HG02798 (cell line): ENCODE measurements at regions not wholly inside any gene's neighbourhood (a gene's known extent, or its start where the extent isn't known, plus 50 kb on each side); places are given as distances from the start of the nearest gene placed in this dataset.

Source experiments
- ATAC-seq: cut with Tn5 transposase; IDR thresholded peaks from one replicate; pipeline ENCODE4 v1.9.1; 2021; ENCODE audit warnings: mild to moderate bottlenecking; ENCODE audit not compliant: unreplicated experiment, poor library complexity

- ATAC-seq: no peak
These were observed 649.4 kb downstream of the BCL11A start for GRCh38 chr2:59903994-59904544.

DNA sequence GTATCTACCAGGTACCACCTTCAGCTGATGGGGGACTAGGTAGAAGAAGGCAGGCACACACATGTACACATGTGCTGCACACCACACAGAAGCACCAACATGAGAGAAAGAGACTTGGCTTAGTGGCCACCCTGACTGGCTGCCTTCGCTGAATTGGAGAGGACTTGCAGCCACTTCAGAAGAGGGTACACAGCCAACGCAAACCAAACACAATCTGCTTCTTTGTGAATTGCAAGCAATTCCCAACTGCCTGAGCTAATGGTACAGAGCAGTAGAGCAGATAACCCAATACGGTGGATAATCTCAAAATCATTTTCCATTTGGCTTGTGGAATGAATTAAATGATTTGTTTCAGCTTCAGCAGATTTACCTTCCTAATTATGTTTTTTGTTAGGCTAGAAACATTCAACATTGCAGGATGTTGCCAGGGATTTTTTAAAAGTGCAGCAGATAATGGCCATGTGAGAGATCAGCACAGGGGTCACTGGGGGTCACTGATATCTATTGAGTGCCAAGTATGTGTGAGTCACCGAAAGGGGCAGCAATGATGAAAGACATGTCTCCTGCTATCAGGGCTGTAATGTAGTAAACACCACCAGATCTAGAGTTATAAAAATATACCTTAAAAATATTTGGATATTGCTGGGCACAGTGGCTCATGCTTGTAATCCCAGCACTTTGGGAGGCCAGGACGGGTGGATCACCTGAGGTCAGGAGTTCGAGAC is 652.6 kb downstream of the BCL11A start:
- ATAC-seq: no peak

DNA sequence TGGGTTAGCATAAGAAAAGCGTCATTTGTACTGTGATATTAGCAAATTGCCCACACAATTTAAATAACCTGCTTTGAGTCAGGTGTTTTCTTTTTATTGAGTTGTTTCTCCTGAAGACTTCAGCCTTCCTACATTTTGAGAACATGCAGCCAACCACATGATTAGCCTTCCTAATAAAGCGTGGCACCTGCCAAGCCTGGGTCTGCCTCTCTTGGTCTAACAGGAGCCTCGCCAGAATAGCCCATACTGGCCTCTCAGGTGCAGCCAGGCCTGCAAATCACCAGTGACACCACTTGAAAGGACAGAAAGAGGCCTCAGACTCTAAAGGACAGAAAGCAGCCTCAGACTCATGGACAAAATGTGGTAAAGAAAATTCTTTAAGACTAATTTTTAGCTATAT is 653.8 kb downstream of the BCL11A start:
- ATAC-seq: no peak

- no peak for ATAC-seq
These were observed 656.8 kb downstream of the BCL11A start for GRCh38 chr2:59896499-59897245.

GRCh38 chr2:59893612-59894011 is 659.8 kb downstream of the BCL11A start:
- no peak for ATAC-seq

DNA sequence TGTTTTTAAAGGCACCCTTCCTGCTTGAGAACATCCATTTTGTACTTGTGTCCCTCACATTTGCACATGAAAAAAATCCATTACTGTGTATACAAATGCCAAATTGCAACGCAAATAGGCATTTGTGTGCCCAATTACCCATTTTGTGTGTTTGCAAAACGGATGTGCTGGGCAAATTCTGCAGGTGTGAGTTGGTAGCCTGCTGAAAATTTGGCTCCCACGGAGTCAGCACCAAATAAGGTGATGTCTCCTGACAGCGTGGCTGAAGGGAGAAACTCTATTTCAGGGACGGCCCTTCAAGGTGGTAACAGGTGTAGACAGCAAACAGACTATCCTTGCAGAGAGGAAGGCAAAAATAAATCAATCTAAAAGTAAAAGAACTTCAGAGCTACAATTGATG is 661.1 kb downstream of the BCL11A start:
- no peak for ATAC-seq

DNA sequence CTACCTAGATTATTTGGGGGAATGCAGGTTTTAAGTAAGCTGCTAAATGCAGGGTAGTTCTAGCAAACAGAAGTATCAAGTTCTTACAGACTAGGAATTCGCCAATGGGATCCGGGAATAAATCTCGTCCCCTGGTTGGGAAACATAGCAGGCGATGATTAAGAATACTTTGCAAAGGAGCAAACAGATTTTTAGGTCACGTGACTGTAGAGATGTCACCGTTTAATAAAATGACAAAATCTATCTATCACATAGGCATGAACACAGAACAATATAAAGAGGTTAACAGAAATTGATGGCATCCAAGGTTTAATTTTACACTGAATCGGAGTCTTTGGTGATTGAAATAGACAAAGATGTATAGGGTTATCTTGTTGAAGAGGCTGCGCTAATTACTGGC is 664.1 kb downstream of the BCL11A start:
- no peak for ATAC-seq

DNA sequence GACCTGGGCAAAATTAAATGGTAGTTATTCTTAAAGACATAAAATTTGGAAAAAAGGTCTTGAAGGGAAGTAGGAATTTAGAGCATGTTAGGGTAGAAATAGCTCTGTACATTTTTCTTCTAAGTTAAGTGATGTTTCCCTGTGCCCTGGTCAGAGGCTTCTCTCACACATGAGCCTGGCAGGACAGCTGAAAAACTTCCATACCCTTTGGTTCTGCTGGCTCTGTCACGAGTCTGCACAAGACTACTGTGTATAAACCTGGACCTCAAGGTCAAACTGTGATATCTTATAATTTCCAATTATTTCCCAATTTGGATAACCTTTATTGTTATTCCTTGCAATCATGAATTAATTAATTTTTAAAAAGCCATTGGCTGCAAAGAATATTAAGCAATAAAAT is 664.7 kb downstream of the BCL11A start:
- no peak for ATAC-seq

GRCh38 chr2:59888015-59888414 is 665.4 kb downstream of the BCL11A start:
- peak; percentile 82 for ATAC-seq

DNA sequence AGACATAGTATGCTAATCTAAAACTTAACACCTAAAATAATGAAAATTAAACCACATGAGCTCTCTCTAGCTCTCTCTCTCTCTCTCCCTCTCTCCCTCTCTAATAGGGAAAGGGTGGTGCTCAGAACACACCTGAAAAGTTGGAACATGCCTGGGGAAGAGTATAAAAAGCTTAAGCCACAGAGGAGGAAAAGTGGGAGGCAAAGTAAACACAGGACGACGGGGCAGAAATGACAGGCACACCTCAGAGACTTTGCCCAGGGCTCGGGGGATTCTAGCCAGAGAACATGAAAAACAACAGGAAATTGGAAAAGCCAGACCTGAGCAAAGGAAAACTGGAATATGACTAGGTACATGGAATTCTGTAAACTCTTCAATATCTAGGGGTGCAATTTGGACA is 666.1 kb downstream of the BCL11A start:
- ATAC-seq: no peak

DNA sequence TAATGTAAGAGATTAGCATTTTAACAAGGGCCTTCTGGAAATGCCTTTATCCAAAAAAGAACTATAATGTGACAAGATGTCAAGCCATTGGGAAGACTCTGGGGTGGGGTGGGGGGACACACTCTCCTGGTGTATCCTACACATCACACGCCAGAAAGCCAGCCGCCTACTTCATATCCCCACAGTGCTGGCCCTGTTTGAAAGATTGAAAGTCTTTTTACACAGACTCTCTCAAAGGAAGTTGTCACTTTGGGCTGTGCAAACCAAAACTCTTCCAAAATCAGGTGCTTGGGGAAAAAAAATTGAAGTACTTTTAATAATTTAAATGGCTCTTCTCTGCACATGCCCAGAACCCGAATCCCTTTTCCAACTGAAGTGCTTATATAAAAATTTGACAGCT is 666.7 kb downstream of the BCL11A start:
- ATAC-seq: no peak

- no peak for ATAC-seq
These were observed 667.9 kb downstream of the BCL11A start for GRCh38 chr2:59885541-59885940.

DNA sequence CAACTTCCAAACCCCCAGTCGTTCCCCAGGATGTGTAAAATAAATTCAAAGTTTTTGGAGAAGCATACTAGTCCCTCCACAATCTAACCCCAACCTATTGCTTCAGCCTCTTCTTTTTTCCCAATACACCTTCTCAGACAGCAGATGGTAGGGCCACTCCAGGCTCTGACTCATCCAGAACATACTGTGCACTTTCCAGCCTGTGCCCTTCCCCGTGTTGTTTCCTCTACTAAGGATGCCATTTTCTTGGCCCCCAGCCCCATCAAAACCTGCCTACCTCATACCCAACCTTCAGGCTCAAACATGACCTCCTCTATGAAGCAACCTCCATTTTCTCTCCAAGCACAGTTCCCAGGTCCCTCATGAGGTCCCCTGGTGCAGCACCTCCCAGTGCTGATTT is 669.3 kb downstream of the BCL11A start:
- ATAC-seq: no peak

- ATAC-seq: no peak
These were observed 670.6 kb downstream of the BCL11A start for GRCh38 chr2:59882822-59883221.

GRCh38 chr2:59882279-59882678 is 671.2 kb downstream of the BCL11A start:
- no peak for ATAC-seq

DNA sequence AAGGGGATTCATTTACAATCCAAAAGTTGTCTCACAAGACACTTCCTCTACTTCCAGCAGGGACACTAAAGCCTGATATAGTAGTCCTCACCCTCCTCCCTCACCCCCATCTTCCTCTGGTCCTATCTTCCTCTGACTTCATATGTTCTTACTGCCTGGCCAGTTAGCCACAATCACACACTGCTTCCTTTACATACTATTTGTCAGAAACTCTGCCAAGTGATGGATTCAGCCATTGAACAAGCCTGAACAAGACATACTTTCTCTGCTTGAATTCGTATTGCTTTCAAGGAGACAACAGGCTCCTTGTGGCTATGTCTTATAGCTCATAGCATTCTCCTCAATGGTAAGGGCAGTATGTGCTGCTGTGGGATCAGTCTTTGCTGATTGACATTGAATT is 672.2 kb downstream of the BCL11A start:
- no peak for ATAC-seq

DNA sequence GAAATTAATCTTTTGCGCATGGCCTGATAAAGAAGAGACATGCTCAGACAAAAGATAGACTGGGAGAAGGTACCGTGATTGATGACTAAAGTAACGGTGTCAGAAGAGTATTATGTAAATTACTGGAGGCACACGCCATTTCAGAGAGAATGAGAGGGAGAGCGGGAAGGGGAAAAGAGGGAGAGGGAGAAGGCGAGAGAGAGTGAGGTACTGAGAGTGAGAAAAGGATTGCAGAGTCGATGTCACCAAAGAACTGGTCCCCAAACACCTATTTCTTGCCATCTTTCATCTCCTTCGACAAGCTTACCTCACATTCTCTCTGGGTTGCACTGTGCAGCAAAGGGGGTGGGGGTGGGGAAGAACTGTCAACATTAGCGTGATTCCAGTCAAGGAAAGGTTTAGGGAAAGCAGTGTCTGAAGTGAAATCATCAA is 673.7 kb downstream of the BCL11A start:
- no peak for ATAC-seq

DNA sequence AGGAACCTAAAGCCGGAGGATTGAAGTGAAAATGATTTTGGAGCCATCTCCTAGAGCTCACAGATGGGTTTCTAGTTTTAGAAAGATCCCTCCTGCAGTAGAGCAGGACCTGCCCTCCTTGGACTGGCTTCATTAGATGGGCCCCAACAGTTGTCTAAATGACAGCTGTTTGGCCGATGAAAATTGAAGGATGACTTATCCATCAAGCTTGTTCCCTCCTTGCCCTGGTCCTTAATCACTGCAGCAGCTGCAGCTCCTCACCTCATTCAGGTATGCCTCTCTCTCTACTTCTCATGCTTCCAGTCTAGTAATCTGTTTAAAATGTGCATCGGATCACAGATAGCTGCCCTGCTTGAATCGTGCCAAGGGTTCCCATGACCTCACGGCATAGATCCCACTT is 677.6 kb downstream of the BCL11A start:
- no peak for ATAC-seq

DNA sequence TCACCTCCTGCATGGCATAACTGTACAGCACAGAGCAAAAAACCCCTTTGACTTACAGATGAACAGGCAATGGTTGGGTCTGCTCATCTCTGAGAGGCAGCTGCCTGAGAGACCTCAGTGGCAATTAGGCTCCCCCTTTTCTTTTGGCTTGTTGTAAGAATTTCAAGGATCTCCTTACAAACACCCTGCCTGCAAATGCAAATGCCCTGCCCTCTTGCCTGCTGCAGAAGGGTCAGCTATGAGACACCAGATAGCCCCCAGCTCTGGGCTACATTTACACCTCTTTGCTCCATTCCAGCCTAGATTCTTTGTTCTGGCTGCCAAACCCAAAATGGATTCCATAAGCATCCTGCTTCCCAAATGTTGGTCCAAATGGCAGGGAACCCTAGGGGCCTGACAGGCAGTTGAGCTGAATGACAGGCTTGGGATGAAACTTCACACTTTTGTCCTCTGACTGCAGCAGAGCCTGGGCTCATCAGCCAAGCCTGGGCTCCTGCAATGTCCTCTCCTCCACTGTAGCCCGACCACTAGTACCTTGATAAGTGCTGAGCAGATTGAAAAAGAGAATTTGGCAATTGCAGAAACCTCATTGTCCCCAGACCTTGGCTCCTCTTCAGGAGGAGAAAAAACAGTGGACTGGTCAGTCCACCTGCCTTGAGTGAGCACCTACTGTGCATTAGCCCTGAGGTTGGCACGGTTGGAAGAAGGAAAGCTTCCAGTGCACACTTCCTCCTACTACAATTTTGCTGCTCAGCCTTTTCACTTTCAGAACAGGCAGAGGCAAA is 678.3 kb downstream of the BCL11A start:
- no peak for ATAC-seq

- ATAC-seq: no peak
These were observed 679.1 kb downstream of the BCL11A start for GRCh38 chr2:59874361-59874760.

- ATAC-seq: no peak
These were observed 681.6 kb downstream of the BCL11A start for GRCh38 chr2:59871830-59872229.
